GM19238 (cell line): ENCODE measurements at regions not wholly inside any gene's neighbourhood (a gene's known extent, or its start where the extent isn't known, plus 50 kb on each side); places are given as distances from the start of the nearest gene placed in this dataset.
A peak's percentile ranks its signal among the peaks of the same experiment; 100 is the strongest.
"Not testable (repeated sequence)": the region's sequence is repeated elsewhere in the genome, so short reads cannot be mapped to it uniquely, and the experiment has no call there.

ENCODE experiments used
- DNase-seq: peaks from one replicate; pipeline ENCODE4 v3.0.0; 2011; ENCODE audit warnings: low spot score; ENCODE audit not compliant: insufficient read length

DNA sequence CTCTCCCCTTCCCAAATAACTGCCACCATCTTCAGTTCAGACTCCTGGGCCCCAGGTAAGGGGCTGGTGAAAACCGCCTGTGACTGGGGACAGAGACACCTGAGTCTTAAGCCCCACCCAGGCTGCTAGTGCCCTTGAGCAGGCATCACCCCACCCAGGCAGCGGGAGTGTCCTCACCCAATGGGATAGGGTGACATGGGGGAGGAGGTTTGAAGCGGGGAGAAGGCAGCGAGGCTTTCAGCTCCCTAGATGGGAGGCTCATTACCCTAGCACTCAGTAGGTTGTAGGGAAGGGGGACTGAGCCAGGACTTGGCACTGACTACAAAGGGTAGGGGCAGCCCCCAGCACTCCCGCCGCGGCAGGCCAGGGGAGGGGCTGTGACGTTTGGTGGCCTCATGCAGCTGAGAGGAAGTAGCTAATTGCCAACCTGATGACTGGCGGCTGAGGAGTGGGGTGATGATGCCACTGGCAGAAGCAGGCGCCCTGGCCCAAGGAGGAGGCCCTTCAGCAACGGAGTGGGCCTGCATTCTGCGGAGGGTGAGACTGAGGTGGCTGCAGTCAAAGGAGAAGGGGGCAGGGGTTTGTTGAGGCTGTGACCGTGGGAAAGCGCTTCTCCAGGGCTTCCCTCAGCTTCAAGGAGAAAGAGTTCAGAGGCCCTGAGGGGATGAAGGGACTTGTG, 126.9 kb downstream of the MRPL14 start:
- peak; percentile 41 for DNase-seq

DNA sequence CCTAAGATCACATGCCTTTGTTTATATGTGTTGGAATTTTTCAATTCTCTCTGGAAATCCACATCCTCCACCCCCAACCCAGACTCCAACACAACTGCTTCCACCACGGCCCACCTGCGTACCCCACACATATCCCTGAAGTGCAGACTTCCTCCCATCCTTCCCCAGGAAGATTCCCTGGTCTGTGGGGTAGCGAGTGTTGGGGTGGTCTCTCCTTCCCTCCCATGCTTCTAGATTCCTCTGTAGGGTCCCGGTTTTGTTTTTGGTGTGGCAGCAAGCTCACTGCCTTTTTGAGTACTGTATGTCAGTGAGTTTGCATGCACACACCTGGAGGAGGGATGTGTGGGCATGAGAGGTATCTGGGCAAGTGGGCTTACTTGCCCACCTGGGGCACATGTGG, 127.6 kb downstream of the MRPL14 start:
- DNase-seq: no peak

DNA sequence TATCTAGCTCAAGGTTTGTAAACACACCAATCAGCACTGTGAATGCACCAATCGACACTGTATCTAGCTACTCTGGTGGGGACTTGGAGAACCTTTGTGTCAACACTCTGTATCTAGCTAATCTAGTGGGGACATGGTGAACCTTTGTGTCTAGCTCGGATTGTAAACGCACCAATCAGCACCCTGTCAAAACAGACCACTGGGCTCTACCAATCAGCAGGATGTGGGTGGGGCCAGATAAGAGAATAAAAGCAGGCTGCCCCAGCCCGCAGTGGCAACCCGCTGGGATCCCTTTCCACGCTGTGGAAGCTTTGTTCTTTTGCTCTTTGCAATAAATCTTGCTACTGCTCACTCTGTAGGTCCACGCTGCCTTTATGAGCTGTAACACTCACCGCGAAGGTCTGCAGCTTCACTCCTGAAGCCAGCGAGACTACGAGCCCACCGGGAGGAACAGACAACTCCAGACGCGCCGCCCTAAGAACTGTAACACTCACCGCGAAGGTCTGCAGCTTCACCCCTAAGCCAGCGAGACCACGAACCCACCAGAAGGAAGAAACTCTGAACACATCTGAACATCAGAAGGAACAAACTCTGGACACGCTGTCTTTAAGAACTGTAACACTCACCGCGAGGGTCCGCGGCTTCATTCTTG, 128.5 kb downstream of the MRPL14 start:
- not testable (repeated sequence) for DNase-seq

DNA sequence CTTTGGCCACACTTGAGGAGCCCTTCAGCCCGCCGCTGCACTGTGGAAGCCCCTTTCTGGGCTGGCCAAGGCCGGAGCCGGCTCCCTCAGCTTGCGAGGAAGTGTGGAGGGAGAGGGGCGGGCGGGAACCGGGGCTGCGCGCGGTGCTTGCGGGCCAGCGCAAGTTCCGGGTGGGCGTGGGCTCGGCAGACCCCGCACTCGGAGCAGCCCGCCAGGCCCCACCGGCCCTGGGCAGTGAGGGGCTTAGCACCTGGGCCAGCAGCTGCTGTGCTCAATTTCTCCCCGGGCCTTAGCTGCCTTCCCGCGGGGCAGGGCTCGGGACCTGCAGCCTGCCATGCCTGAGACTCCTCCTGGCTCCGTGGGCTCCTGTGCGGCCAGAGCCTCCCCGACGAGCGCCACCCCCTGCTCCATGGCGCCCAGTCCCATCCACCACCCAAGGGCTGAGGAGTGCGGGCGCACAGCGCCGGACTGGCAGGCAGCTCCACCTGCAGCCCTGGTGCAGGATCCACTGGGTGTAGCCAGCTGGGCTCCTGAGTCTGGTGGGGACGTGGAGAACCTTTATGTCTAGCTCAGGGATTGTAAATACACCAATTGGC, 129.2 kb downstream of the MRPL14 start:
- DNase-seq: not testable (repeated sequence)

DNA sequence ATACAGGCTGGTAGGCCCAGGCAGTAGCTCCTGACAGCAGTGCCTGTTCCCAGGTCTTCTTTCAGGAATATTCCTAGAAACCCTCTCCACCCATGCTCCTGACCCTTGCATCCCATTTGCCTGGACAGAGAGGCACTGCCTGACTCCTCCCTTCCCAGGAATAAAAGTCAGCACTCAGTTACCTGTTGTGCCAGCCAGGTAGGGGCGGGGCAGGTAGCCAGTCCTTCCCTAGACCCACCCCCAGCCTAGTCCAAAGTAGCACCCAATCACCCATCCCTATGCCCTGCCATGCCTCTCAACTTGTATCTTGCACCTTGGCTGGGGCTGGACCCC, 129.9 kb downstream of the MRPL14 start:
- DNase-seq: no peak

DNA sequence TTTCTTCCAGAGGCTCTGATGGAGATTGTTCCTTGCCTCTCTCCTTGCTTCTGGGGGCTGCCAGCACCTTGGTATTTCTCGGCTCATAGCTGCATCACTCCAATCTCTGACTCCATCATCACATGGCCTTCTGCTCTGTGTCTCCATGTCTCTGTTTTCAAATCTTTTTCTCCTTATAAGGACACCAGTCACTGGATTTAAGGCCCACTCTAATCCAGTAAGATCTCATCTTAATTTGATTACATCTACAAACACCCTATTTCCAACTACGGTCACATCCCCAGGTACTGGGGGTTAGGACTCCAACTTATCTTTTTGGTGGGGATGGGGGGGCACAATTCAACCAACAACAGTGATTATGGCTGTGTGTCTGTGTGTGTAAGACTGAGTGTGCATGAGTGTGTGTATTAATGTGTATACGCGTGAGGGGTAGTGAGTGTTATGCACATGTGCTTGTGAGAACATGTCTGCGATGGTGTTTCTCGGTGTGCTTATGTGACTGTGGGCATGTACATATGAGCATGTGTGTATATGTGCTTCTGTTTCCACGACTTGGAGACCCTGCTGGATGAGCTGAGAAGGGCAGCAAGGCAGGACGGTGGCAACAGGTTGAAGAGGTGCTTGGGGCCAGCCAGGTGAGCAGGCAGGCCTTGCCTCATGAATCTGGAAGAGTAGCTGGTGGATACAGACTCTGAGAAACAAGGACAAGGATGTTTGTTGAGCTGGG, 130.5 kb downstream of the MRPL14 start:
- DNase-seq: no peak

DNA sequence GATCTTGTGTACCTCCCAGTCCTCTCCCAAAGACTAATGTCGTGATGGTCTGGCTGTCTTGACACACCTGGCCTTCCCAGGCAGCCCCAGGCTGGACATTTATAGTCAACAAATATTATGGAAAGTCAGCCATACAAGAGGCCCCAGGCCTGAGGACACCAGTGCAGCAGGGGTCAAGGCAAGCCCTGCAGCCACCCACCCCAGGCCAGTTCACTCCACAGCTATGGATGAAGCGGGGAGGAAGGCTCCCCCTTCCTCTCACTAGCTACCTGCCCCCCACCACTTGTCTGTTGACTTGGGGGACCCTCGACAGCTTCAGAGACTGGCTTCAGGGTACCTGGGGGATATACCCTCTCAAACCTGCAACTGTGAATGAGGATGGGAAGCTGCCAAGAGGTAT, 132.1 kb downstream of the MRPL14 start:
- no peak for DNase-seq

DNA sequence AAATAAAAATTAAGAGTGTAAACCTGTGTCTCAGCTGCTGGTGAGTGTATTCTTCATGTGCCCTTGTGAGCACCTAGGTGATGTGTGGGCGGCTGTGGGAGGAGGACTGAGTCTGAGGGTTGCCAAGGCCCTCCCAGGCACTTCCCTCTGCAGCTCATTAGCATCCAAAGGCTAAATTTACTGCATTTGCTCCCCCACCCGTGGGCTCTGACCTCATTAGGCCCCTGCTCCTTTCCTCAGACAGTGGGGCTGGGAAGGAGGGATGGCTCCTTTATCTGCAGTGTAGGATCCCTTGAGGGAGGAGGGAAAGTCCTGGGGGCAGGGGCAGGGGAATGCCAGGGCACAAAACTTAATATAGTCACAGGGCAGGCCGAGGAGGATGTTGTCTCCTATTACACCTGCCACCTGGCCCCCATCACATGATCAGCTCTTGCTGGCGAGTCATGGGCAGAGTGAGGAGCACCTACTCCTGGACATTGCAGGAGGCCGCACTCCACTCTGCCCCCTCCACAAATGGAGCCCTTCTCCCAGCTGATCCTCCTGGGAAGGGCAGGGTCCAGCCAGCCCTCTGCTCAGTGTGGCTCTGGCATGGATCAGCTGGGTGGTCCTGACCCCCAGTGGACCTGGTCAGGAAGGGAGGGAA, 133.2 kb downstream of the MRPL14 start:
- DNase-seq: no peak

DNA sequence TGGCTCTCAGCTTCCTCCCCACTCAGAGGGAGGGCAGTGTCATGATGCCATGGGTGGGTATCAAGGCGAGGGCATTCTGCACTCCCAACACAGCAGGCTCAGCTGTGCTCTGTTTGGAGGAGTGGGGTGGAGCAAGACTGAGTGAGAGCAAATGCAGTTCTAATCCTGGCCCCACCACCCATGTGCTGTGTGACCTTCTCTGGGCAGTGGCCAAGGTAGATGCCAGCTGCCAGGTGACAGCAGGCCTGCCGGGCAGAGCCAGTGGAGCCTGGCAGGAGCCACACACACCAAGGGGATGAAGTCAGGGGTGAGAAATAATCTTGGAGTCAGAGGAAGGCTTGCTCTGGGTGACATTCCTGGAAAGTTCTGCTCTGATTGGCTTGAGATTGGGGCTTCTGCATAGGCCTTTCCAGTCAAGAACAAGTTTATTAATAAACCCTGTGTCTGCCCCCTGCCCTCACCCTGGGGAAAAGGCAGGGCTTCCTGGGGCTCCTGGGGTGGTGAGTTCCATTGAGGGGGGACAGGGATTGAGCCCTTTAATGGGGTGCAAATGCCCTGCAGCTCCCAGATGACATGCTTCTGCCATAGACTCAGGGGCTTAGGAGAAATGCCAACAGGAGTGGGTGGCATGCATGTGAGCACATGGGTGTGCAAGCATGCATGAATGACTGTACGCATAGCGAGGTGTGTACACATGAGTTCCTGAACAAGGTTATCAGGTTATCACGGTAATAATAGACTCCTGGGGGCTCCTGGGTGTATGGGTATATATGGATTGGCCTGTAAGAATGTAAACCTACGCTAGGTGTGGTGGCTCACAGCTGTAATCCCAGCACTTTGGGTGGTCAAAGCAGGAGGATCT, 134.2 kb downstream of the MRPL14 start:
- DNase-seq: no peak

DNA sequence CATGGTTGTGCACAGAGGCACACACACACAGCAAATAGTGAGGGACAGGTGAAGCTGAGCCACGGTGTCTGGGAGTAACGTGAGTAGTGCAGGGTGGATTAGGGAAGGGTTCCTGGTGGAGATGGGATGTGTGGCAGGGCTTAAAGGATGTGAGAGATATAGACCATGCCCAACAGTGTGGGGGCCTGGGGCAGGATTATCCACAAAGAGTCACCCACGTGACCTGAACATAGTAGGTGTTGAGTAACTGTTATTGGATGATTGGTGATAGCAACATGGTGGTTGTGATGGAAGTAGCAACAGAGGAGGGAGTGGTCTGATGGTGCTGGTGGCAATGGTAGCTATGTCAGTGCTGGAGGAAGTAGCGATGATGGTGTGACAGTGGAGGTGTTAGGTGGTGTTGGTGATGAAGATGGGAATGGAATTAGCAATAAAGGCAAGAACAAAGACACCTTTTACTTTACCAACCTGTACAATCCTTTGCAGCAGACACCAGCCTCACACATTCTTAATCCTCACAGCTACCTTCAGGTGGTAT, 135.1 kb downstream of the MRPL14 start:
- DNase-seq: no peak

DNA sequence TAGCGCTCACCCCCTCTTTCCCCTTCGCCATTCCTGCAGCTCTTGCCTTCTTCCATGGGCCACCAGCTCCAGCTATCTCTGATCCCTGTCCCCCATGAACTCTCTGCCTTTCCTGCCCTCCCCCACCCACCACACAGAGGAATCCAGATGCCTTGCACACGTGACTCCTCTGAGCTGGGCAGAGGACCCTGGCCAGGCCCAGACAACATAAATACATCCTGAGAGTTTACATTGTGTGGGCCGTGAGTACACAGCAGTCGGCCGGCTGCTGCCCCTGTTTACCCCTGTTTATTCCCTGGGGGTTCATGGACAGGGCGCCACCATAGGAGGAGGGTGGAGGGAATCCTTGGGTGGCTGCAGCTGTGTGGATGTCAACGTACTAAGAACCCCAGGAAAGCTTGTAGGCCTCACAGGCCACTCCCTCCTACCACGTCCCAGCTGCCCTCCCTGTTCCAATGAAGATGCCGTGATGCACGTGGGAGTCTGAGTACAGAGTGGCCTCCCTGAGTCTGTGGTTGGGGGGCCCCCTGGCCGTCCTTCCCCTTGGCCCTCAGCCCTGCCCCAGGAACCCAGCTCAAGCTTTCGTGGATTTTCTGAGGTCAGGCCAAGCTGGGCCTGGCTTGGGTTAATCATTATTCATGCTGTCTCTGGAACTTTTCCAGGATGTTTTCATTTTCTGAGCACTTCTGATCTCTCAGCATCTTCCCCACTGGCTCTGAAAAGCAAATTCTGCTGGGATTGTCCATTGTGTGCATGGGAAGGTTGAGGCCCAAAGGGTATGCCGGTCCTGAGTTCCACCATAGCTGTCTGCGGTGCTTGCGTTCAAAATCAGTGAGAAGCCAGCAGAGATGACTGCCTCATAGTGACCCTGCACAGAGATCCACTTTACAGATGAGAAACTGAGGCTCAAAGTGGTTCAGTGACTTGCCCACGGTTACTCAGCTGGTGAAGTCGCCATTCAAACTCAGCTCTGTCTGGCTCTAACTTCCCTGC, 136.3 kb downstream of the MRPL14 start:
- DNase-seq: no peak

DNA sequence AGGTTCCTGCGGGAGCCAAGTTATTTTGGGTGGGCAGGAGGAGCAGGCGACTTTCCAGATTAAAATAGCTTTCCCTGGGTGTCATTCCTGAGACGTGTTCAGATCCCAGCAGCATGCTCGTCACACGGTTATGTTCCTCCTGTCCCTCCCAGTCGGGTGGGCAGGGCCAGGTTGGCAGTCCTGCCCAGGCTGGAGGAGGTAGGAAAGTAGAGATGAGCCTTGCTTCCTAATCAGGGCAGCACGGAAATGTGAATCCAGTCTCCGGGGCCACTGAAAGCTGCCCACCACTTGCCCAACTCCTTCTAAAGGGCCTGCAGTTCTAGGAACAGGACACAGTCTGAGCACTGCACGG, 137.0 kb downstream of the MRPL14 start:
- no peak for DNase-seq

DNA sequence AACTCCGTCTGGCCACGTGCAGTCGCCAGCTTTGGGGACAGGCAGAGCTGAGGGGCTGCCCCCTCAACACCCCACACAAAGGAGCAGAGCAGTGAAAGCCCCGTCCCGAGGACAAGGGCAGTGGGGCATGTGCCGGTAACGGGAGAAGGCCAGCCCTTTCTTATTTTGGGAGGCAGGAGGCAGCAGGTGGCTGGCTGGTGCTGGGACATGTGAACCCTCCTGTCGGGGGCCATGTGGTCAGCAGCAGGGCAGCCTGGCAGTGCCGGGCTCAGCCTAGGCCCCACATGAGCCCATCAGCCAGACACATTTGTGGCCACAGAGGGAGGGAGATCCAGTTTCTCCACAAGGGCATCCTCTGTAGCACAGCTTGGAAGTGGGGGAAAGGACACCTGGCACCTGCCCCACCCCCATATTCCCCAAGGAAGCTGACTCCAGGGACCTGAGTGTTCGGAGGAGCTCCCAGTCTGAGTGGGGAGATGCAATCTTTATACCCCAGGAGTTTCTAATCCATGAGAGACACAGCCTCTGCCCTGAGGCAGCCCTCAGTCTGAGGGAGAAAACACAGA, 137.6 kb downstream of the MRPL14 start:
- DNase-seq: no peak

DNA sequence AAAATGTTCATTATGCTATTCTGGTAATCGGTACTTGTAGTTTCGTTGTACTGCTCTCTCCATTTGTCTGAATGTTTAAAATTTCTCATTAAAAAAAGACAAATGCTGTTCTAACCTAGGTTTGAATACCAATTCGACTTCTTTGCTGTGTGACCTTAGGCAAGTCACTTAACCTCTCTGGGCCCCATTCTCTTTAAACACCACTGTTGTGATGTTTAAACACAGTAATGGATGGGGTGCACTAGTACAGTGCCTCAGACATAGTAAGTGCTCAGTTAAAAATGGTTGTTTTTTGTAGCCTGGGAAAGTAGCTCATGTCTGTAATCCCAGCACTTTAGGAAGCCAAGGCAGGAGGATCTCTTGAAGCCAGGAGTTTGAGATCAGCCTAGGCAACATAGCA, 138.5 kb downstream of the MRPL14 start:
- no peak for DNase-seq

DNA sequence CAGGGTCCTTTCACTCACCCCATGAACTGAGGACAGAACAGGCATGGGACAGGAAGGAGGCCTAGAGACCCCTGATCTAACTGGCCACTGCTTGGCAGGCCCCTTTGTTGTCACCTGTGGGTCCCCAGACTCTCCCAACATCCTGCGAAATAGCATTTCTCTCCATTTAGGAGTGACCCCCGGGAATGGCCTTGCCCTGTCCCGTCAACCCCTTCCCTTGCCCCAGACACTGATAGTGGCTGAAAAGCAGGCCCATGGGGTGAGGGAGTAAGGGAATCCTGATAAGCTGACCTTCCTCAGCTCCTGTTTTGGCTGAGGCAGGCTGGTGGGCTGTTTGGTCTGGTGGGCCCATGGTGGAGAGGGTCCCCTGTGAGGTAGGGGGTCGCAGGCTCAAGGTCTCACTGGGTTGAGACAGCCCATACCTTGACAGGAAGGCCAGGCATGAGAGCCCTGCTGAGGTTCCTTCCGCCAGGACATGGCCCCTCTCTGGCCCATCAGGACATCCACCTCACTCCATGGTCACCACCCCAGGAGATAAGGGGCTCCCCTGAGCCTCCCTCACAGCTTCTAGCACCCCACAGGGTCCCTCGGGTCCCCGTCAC, 139.3 kb downstream of the MRPL14 start:
- no peak for DNase-seq

DNA sequence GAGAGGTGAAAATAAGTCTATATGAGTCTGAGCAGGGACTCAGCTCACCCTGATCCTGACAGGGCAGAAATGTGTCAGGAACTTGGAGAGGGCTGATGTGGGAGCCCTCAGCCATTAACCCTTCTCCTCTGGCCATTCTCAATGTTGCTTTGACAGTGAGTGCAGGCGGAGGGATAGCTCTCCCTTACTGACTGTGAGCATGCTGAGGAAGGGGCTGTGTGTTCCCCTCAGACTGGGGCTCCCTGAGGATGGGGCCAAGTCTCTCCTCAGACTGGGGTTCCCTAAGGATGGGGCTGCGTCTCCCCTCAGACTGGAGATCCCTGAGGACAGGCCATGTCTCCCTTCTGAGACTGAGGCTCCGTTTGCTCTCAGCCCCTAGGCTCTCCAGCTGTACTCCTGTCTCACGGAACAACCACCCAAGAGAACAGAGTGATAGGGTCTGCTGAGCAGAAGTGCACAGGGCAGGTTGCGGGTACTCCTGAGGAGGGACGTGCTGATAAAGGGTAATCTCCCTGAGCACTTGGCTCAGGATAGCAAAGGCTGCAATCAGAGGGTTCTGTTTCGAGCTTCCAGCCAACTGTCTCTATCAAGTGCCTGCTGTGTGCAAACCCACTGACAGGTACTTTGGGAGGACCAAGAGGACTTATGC, 141.0 kb downstream of the MRPL14 start:
- no peak for DNase-seq

DNA sequence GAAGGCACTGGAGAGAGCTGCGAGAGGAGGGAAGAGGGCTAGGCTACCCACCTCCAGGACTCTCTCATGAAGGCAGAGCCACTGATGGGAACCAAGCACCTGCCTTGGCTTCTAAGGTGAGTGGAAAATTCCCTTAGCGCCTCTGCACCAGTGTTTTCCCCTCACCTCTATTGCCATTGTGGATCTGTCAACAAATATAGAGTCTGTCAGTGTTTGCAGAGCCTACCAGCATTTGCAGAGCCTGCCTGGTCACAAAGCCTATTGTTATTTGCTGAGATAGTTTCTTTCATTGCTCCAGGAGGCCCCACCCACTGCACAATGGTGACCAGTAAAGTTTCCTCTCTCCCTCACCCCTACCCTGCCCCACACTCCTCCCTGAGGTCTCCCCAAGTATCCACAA, 141.9 kb downstream of the MRPL14 start:
- no peak for DNase-seq
